Tongue (tissue), 1 donor: ENCODE measurements at regions not wholly inside any gene's neighbourhood (a gene's known extent, or its start where the extent isn't known, plus 50 kb on each side); places are given as distances from the start of the nearest gene placed in this dataset.

Experiments used
- DNase-seq: peaks from one replicate; pipeline ENCODE4 v3.0.0-alpha.2; 2015

DNA sequence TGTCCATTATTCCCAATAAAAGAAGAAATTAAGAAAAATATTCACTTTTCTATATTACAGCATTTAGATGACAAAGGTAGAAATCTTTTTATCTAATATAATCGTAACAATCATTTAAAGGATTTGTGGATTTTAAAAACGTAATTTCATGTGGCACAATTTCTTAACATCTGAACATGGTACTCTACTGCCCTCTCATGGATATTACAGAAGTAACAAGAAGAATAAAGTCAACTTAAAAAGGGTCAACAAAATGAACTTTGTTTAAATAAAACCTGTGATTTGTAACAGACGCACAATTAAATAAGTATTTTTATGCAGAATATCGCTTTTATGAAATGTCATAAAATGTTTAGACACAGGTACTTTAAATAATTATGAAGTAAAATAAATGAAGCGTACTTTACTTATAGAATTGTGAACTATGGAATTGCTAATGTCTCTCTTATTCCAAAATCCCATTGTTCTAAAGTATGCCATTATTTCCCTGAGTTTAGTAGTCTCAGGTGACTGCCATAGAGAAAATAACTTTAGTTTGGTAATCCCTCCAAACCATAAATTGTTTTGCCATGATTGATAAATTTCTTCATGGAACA is 366.8 kb upstream of the ZNF385D start:
- peak; percentile 81 for DNase-seq

DNA sequence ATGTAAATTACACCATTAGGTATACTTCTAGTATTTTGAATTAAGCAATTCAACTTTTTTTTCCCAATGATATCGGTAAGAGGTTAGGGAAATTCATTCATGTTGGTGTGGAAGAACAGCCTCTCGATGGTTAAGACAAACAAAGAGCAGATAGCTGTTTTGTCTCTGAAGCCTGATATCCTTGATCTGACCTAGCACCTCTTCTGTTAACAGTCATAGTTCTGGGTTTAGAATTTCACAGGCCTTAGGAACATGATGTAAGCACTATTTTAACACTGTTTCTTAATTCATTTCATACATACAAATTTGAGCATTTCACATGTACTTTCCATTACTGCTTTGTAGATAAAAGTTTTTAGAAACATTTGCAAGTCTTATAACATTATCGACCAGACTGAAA is 367.5 kb upstream of the ZNF385D start:
- no peak for DNase-seq

DNA sequence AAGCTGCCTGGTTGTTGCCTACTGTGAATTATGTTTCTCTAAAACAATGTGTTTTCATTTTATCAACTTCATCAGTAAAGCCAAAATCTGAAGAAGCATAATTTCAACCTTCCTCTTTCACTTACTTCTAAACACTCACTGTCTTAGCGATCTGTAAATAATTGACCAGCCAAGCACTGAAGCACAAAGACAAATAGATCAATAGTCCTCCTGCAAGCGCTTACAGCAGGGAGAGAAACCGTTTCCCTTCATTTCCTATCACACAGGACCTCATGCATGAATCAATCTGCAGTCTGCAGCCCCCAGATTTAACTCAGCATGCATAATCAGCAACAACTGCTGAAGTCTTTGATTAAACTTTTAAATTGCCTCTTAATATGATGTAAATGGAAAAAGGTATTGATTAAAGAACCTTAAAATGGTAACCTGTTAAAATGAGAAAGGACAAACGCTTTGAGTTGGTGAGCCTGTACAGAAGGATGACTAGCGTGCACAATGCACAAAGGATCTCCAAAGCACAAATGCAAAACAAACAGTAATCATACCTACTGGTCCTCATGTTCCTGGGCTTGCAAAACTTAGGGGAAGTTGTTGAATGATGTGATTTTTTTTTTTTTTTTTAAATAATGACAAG is 370.2 kb upstream of the ZNF385D start:
- no peak for DNase-seq

DNA sequence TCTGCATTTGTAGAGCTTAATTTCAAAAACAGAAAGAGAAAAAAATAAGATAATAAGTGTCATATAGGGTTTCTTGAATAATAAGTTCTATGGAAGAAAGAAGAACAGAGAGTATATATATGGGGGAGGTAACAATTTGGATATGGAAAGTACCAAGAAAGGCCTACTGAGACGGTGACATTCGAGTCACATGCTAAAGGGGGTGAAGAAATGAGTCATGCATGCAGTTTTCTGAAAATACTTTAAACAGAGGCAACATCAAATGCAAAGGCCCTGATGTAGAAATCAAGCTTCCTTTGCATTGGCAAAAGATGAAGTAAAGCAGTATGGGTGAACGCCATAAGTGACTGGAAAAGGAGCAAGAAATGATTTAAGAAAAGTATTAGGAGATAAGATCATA is 371.6 kb upstream of the ZNF385D start:
- no peak for DNase-seq

DNA sequence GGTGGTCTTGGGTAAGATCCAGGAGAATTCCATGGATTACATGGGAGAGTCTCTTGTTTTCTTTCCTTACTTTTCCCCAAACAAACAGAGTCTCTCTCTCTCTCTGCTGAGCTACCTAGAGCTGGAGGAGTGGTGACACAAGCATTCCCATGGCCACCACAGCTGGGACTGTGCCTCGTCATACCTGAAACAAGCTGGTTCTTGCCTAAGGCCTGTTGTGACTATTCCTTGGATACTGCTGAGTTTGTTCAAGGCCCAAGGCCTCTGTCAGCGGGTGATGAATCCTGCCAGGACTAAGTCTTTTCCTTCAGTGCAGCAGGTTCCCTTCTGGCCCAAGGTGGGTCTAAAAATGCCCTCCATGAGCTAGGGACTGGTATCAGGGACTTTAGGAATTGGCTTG is 378.1 kb upstream of the ZNF385D start:
- DNase-seq: no peak

DNA sequence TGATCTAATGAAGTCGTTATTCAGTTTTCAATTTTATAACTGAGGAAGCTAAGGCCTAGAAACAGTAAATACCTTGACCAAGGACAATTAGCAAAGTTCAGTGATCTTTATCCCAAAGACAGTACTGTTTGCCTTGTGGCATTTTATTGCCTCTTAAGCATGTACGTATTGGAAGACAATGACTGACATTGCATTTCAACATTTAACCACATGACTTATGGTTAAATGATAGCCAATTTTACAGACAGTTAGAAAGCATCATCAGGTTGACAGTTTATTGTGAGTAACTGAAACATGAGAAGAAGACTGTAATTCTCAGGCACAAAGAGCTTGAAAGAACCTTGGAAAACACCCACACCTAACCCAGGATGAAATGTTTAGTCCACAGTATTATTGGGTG is 390.8 kb upstream of the ZNF385D start:
- DNase-seq: no peak

DNA sequence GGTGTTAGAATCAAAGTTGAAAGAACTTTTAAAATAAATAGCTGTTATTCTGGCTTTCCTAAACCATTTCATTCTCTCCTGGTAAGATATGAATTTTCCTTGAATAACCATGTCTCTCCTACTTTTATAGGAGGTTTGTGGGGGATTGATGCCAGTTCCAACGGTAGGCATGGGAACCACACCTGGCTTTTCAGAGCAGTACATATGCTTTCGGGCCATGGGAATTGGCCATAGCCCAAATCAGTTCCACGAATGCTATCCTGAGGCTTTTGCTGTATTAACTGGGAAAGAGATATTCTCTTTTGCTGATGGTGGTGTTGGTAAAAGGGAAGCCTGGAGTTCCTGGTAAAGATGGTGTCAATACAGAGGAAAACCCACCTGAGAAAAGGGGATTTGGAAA is 396.2 kb upstream of the ZNF385D start:
- DNase-seq: no peak

DNA sequence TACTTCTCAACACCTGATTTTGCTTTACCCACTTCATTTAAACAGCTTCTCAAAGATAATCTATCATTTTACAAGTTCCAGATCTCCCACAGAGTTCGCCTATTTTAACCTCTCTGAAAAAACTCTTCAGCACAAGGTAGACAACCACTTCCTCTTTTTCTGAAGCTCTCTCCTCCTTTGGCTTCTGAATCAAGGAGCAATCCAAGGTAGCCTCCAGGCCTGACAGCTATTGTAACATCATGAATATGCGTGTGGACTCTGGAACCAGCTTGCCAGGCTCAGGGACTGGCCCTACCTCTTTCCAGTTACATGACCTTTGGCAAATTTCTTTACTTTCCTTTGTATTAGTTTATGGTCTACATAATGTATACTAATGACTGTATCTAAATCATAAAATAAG is 405.9 kb upstream of the ZNF385D start:
- DNase-seq: no peak

DNA sequence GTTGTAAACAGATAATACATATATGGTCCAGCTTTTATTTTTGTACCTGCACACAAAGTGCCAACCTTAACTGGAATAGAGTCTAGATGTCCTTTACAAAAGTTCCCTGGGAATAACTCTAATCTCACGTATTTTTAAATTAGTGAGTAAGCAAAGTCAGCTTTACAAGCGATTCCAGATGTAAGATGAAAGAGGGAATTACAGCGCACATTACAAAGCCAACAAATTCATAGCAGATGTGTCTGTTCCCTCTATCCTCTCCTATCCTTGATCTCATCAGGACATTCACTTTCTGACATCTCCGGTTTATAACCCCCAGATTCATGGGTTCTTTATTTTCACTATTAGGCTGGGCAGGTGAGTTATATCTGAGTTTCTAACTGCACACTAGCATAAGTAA is 406.8 kb upstream of the ZNF385D start:
- peak; percentile 27 for DNase-seq

DNA sequence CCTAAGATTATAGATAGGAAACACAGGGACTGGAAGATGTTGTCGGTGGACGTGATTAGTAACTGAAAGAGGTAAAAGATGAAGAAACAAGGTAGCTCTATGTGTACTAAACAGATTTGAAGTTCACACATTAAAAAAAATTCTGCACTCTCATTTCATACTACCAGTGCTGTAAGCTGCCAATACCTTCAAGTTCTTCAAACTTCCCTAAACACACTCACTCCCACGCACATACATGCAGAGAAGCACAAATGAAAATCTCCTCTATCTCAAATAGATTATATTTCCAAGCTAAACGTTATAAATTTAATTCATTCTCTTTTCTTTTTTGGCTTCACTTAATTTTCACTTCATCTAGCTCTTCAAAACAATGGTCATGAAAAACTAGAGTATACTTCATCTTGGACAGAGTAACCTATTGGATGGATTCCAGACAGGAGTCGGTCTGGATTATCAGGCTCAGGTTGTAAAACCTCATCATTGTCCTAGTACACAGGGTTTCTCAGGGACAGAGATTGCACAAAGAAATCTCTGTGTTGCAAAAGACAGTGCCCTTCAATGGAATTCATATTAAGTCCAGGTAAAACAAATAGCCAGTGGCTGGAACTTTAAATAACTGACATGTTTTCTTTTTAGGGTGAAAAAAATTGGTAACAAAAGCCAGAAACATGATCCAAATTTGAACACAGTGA is 408.1 kb upstream of the ZNF385D start:
- no peak for DNase-seq

DNA sequence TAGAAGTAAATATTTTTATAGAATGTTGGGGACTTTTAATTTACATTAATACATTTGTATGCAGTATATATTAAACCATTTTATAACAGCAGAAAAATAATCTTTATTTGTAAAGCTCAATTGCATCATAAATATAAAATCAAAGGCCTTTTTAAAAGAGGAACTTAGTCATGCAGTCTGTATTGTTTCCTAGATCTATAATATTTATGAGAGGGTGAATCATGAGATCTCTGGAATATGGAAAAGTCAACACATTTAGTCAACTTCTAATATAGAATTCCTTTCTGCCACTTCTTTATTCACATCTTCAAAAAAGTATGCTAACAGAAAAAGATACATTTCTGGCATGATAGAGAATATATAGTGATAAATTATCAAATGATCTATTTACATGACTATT is 410.3 kb upstream of the ZNF385D start:
- DNase-seq: no peak

DNA sequence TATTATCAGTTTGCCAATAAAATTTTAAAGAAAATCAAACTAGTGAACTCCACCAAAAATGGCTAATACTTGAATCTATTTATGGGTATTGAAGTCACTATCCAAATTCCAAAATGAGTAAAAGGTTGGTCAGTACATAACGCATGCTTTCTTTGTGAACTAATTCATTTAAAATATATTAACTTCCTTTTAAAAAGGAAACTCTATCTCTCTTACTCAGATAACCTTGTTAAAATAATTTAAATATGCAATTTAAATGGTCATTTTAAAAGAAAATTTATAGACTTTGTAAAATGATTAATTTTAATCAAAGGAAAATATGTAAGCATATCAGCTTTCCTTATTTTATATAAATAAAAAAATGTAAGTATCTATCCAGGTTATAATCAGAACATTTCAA is 419.4 kb upstream of the ZNF385D start:
- no peak for DNase-seq

DNA sequence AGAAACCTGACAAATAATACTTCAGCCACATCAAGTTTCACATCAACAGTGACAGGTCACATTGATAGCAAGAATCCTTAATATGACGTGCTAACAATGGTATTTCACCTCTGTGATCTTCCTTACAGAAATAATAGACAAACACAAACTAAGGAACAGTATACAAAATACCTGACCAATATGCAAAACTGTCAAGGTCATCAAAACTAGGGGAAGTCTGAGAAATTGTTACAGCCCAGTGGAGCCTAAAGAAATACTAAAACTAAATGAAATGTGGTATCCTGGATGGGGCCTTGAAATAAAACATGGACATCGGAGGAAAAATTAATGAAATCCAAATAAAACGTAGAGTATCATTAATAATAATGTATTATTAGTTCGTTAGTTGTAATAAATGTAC is 422.0 kb upstream of the ZNF385D start:
- DNase-seq: no peak

DNA sequence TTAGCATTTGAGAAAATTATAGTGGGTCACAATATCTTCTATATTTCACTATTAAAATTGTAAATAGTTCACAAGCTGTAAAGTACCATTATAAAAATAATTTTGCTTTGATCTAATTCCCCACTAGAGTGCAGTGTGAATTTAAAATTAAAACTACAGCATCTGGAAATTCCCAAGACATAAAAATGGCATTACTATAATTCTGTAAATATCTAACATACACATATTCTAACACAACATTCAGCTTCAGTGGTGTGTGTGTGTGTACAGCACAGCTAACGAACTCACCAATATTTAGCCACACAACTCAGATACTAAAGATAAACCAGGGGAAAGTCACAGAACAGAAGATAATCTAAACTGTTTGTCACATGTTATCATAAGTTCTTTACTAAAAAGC is 424.9 kb upstream of the ZNF385D start:
- peak; percentile 24 for DNase-seq

DNA sequence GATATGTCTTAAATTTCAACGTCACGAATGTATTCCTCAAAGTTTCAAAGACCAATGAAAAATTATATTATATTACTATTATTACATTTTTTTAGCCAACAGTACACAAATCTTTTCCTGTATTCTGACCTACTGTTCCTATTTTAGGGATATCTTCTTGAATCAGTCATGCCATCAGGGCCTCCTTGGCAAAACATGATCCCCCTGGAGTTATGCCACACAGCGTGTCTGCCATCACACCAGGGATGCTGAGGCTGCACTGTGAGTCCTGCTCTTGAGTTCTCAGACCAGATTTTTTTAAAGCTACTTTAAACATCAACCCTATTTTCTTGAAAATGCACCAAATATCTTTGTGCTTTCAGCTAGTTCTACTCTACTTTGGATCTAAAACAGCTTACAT is 425.9 kb upstream of the ZNF385D start:
- no peak for DNase-seq

DNA sequence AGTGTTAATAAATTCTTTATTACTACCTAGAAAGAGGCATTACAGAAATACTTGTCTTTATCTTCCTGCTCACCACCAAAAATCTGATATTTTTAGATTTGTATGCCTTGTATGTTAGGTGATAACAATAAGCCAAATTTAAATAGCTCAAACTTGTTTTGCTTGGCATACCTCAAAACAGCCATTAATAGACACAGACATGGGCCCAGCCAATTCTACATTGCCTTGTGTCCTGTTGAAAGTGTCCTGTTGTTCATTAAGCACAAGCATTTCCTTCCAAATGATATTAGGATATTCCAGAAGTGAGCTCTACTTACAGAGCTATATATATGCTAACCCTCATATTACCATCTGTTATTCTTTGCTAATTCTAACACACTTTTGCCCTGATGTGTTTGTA is 438.6 kb upstream of the ZNF385D start:
- DNase-seq: no peak

DNA sequence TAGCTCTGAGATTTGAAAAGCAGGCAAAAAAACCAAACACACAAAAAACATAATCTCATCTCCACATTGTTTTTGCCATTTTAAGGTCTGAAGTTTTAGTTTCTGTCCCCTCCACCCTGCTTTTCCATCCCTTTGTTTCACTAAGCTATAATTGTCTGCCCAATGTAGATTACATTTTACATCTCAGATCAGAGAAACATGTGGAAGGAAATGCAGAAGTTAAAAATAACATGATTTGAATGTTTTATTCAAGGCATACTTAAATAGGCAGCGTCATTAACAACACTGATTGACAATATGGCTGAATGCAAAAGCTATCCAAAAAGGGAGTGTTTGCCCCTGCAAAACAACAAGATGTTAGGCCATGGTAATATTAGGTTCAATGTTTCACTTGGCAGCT is 448.1 kb upstream of the ZNF385D start:
- no peak for DNase-seq

DNA sequence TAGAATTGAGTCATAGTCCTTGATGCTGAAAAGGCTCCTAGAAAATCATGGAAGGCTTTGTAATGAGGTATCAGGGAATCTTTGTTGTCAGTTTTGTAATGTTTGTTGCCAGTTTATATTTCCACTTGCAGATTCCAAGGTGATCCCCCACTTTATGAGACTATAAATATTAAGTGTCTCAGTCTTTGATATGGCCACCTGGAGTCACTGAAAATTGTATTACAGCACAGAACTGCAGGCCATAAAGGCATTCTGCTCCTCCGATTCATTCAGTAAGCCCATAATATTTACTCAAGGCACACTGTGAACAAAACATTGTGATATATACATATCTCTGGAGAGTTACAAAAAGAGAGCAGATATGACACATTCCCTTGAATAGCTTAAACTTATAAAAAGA is 457.8 kb upstream of the ZNF385D start:
- DNase-seq: no peak

DNA sequence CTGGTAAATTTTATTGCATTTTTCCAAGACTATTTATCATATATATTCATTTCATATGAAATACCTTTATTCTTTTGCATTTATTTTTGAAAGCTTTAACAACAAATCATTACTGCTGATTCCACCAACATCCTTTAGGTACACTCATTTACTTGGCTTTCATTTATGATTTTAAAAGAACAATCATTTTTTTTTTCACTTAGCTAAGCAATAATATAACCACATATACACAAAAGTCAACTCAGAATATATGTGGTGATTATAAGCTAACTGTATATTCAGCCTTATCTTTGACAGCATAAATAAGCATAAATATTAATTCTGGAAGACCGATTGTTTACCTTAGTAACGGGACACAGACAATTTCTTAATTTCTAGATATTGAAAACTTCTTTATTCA is 458.6 kb upstream of the ZNF385D start:
- no peak for DNase-seq

DNA sequence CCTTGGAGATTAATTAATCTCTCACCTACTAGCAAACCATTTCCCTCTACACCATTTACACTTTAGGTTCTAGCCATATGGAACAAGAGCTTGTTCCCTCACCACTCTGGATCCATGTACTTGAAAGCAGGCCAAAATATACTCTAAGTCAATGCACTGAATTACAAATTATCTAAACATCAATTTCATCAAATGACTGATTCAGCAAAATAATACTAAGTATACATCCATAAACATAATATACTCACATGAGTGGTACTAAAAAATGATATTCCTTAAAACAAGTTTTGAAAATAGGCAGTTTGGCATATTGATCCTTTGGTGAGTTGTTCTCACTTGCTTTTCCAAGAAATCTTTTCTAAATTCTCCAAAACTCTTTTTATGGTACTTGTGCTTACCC is 459.7 kb upstream of the ZNF385D start:
- DNase-seq: no peak

DNA sequence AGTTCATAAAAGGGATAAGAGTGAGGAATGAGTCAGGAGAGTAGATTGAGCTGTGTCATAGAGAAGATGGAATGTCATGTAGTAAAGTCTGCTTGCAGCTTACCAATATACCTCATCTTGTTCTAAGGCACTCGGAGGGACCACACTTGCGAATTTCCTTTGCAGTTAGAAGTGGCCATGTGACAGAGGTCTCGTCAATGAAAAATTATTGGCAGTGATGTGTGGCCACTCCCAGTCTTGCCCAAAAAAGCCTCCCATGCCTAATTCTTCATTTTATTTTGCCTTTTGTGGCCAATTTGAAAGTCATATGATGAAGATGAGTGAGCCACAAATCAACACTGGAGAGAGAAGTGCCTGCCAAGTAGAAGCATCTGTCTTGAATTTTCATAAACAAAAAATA is 465.6 kb upstream of the ZNF385D start:
- no peak for DNase-seq

DNA sequence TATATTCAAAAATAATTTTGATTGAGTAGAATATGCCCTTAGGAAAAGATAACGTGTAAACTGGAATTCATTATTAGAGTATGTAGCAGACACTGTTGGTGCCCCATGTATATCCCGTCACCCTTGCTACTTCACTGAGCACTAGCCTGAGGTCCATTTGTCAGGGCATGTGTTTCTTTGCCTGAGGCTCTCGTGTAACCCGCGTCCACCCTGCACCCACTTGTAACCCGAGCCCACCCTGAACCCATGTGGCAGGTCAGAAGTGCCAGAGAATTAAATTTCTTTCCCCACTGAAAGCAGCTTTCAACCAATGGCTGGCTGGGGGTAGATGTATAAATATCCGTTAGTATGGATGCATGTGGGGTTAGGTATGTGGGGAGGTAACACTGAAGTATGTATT is 474.2 kb upstream of the ZNF385D start:
- no peak for DNase-seq

DNA sequence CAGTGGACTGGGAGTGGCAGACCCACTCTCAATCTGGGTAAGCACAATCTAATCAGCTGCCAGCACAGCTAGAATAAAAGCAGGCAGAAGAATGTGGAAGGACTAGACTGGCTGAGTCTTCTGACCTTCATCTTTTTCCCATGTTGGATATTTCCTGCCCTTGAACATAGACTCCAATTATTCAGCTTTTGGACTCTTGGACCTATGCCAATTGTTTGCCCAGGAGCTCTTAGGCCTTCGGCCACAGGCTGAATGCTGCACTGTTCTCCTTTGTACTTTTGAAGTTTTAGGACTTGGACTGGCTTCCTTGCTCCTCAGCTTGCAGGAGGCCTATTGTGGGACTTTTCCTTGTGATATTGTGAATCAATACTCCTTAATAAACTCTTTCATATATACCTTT is 477.7 kb upstream of the ZNF385D start:
- DNase-seq: no peak

DNA sequence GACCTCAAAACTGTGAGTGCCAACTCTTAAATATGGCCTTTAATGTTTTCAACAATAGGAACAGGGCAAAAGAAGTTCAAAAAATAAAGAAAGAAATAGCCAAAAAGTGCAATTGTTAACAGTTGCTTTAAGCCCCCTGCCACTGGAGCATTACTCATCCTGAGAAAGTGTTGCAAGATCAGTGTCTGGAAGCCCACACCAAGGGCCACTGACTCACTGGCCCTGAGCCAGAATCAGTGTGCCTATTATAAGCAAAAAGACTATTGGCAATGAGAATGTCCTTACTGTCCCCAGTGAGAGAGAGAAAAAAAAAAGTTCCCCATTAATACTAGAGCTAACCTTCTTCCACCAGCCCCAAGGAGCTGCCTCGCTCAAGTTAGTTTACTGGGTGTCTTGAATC is 480.1 kb upstream of the ZNF385D start:
- no peak for DNase-seq
